HL-60 (cell line): ENCODE measurements at regions not wholly inside any gene's neighbourhood (a gene's known extent, or its start where the extent isn't known, plus 50 kb on each side); places are given as distances from the start of the nearest gene placed in this dataset.

ENCODE experiments used
- DNase-seq, 2 experiments: peaks; one replicate each; pipeline ENCODE4 v3.0.0-alpha.2; 2010 to 2020; ENCODE audit warnings: low read depth in 1 of 2, low spot score in 1 of 2
- H3K27ac ChIP-seq: fragments of 250-450 bp; sonication (Bioruptor Pico); replicated peaks from 2 replicates; pipeline ENCODE4 v1.5.1; 2020; ENCODE audit warnings: mild to moderate bottlenecking, moderate library complexity
- H3K27me3 ChIP-seq: fragments of 250-450 bp; sonication (Bioruptor Pico); 2 replicates; pipeline ENCODE4 v1.5.1; 2021; ENCODE audit warnings: mild to moderate bottlenecking, moderate library complexity; ENCODE audit not compliant: insufficient read depth, poor library complexity, severe bottlenecking
- H3K4me3 ChIP-seq: replicated peaks from 2 replicates; pipeline ENCODE4 v1.5.1; 2011; ENCODE audit warnings: mild to moderate bottlenecking, control low read depth, low read length; ENCODE audit not compliant: insufficient read depth
- CTCF ChIP-seq: IDR thresholded peaks from one replicate; pipeline ENCODE4 v1.5.1; 2011; ENCODE audit warnings: low read length, control low read depth, inconsistent platforms; ENCODE audit not compliant: insufficient read depth
- GABPA ChIP-seq: IDR thresholded peaks from 2 replicates; pipeline ENCODE4 v1.6.1; 2012; ENCODE audit warnings: low read depth
- POLR2AphosphoS5 ChIP-seq: IDR thresholded peaks from 2 replicates; pipeline ENCODE4 v1.6.1; 2012; ENCODE audit warnings: low read depth
- REST ChIP-seq: IDR thresholded peaks from 2 replicates; pipeline ENCODE4 v1.6.1; 2012; ENCODE audit warnings: low read depth; ENCODE audit not compliant: insufficient replicate concordance
- SPI1 ChIP-seq: IDR thresholded peaks from 2 replicates; pipeline ENCODE4 v1.6.1; 2012; ENCODE audit warnings: low read depth, mild to moderate bottlenecking, borderline replicate concordance

GRCh38 chr7:21135437-21135836 lies 292.4 kb upstream of the SP4 start:
- Histone ChIP-seq H3K27me3 (no peaks in the 10 kb centered on the region), H3K4me3 (no peak overlapping the region), H3K27ac (no peak overlapping the region)
- TF ChIP-seq CTCF (no peak), POLR2AphosphoS5 (no peak), SPI1 (no peak), REST (no peak), GABPA (no peak)
- no peak for DNase-seq

GRCh38 chr7:21137640-21138039 lies 290.2 kb upstream of the SP4 start:
- Histone ChIP-seq H3K27ac (no peak overlapping the region), H3K27me3 (no peaks in the 10 kb centered on the region)

GRCh38 chr7:21140622-21141021 lies 287.3 kb upstream of the SP4 start:
- TF ChIP-seq CTCF, result no peak
- TF ChIP-seq SPI1, result no peak
- TF ChIP-seq GABPA, result no peak
- no peak for TF ChIP-seq REST
- no peak for TF ChIP-seq POLR2AphosphoS5
- H3K4me3 ChIP-seq, result no peak overlapping the region
- DNase-seq, result no peak
- H3K27ac ChIP-seq, result no peak overlapping the region
- no peaks in the 10 kb centered on the region for H3K27me3 ChIP-seq

More at GRCh38 chr7:21137640-21138039, 290.2 kb upstream of the SP4 start:
- no peak for DNase-seq
- no peak for TF ChIP-seq SPI1
- TF ChIP-seq POLR2AphosphoS5, result no peak
- H3K4me3 ChIP-seq, result no peak overlapping the region

- no peak for DNase-seq
- no peak overlapping the region for H3K4me3 ChIP-seq
- no peaks in the 10 kb centered on the region for H3K27me3 ChIP-seq
- TF ChIP-seq CTCF (no peak), SPI1 (no peak), POLR2AphosphoS5 (no peak), GABPA (no peak), REST (no peak)
- H3K27ac ChIP-seq, result no peak overlapping the region
Observed at GRCh38 chr7:21141476-21141875, 286.4 kb upstream of the SP4 start.
